Spleen (tissue), 11 donors: ENCODE measurements at regions not wholly inside any gene's neighbourhood (a gene's known extent, or its start where the extent isn't known, plus 50 kb on each side); places are given as distances from the start of the nearest gene placed in this dataset.

Experiments
- DNase-seq: peaks from one replicate; pipeline ENCODE4 v3.0.0-alpha.2; 2020
- H3K27ac ChIP-seq, 8 donors: fragments of 200-600 bp; sonication (generic) in 7 of 8; 1 replicate in 4 of 8; 2 replicates in 4 of 8; pipeline versions ENCODE4 v1.5.0 to v1.8.0; 2016 to 2021; ENCODE audit warnings: inconsistent platforms in 4 of 8, mild to moderate bottlenecking in 4 of 8, moderate library complexity in 1 of 8
- H3K27me3 ChIP-seq, 7 donors: fragments of 200-600 bp; sonication (generic) in 6 of 7; replicated peaks in 1 of 7; 1 replicate in 4 of 7; 2 replicates in 3 of 7; pipeline versions ENCODE4 v1.5.0 to v1.8.0; 2016 to 2021; ENCODE audit warnings: inconsistent platforms in 3 of 7, mild to moderate bottlenecking in 1 of 7
- H3K36me3 ChIP-seq, 6 donors: fragments of 200-600 bp; sonication (generic) in 5 of 6; 1 replicate in 4 of 6; 2 replicates in 2 of 6; pipeline versions ENCODE4 v1.5.0 to v1.8.0; 2016 to 2021; ENCODE audit warnings: inconsistent platforms in 2 of 6
- H3K4me1 ChIP-seq, 6 donors: fragments of 200-600 bp; sonication (generic) in 5 of 6; 1 replicate in 3 of 6; 2 replicates in 3 of 6; pipeline versions ENCODE4 v1.5.0 to v1.8.0; 2016 to 2021; ENCODE audit warnings: inconsistent platforms in 3 of 6
- H3K4me3 ChIP-seq, 8 donors: fragments of 200-600 bp; sonication (generic) in 7 of 8; 1 replicate in 4 of 8; 2 replicates in 4 of 8; pipeline versions ENCODE4 v1.5.0 to v1.8.0; 2016 to 2021; ENCODE audit warnings: inconsistent platforms in 4 of 8, mild to moderate bottlenecking in 4 of 8, moderate library complexity in 2 of 8
- H3K9me3 ChIP-seq, 8 donors: fragments of 200-600 bp; sonication (generic) in 7 of 8; 1 replicate in 4 of 8; 2 replicates in 4 of 8; pipeline versions ENCODE4 v1.5.0 to v1.8.0; 2016 to 2021; ENCODE audit warnings: inconsistent platforms in 4 of 8
- POLR2A ChIP-seq, 3 donors: fragments of 450-650 bp; IDR thresholded peaks; one replicate each; pipeline ENCODE4 v1.5.1; 2017; ENCODE audit warnings: antibody characterized with exemption in 3 of 3, mild to moderate bottlenecking in 1 of 3
- POLR2AphosphoS5 ChIP-seq, 3 donors: sonication (generic); formaldehyde crosslinking; IDR thresholded peaks; one replicate each; pipeline ENCODE4 v1.5.1; 2017; ENCODE audit warnings: antibody characterized with exemption in 3 of 3
- WGBS, 5 donors: extraction: QIAGEN DNeasy Blood & Tissue Kit in 3 of 5; methylation state at CpG; one replicate each; pipeline versions ENCODE4 v1.1.5 to v1.1.7; 2013 to 2018; 5-methylcytosine and 5-hydroxymethylcytosine counted together
- intact Hi-C: fragments of 100-400 bp; cut with DNase I; formaldehyde crosslinking; loops from one replicate; pipeline ENCODE4 v1.15.0; 2023; ENCODE audit warnings: low total_unique reads
- TF ChIP-seq, protein P1 (sequence below), 11 experiments: fragments of 200-600 bp in 7 of 11; fragments of 450-650 bp in 4 of 11; sonication (generic) in 4 of 11; IDR thresholded peaks in 8 of 11; conservative IDR thresholded peaks in 3 of 11; 1 replicate in 7 of 11; 2 replicates in 4 of 11; pipeline versions ENCODE4 v1.4.0 to v1.8.0; 2016 to 2021; ENCODE audit warnings: antibody characterized with exemption in 11 of 11, inconsistent platforms in 4 of 11, mild to moderate bottlenecking in 1 of 11
- donor health status: healthy with polysubstance abuse.
- donor health status: DM: no; HTN: no; CAD: no; lungs with moderate emphysema.
- donor health status: DM: no; HTN: no; CAD: no.
- donor health status: Bipolar disorder and iron deficiency.
- donor health status: healthy.
- donor health status: DM: no; HTN: no; CAD: no.
- donor health status: DM: yes; HTN: yes; CAD: no.

DNA sequence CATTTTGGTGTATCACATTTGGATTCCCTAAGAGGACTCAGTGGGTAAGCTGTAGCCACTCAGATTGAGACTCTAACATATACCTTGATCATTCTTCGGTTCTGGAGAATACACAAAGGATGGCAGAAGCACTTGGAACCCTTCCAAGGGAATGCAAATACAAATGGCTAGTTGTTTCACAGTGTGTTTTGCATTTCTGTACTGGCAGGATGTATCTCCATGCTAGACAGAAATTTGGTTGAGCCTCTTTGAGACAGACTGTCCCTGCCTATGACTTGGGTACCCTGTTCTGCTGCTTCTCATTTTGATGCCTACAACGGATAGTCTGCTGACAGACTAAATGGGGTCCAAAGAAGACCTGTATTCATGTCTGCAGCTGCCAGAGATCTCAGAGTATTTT lies 273.5 kb downstream of the TMEM38B start:
- no peaks in the 10 kb centered on the region for H3K9me3 ChIP-seq
- intact Hi-C loops = no loop called here
- no peak for DNase-seq
- H3K27ac ChIP-seq = no peak overlapping the region
- H3K4me3 ChIP-seq = no peak overlapping the region
- H3K27me3 ChIP-seq = no peaks in the 10 kb centered on the region
- no peaks in the 10 kb centered on the region for H3K4me1 ChIP-seq
- no peaks in the 10 kb centered on the region for H3K36me3 ChIP-seq
- 70 to 83% (median 75%) methylated on average over 2 of the region's 2 CpGs for WGBS, 5 donors
- TF ChIP-seq, protein P1, sequence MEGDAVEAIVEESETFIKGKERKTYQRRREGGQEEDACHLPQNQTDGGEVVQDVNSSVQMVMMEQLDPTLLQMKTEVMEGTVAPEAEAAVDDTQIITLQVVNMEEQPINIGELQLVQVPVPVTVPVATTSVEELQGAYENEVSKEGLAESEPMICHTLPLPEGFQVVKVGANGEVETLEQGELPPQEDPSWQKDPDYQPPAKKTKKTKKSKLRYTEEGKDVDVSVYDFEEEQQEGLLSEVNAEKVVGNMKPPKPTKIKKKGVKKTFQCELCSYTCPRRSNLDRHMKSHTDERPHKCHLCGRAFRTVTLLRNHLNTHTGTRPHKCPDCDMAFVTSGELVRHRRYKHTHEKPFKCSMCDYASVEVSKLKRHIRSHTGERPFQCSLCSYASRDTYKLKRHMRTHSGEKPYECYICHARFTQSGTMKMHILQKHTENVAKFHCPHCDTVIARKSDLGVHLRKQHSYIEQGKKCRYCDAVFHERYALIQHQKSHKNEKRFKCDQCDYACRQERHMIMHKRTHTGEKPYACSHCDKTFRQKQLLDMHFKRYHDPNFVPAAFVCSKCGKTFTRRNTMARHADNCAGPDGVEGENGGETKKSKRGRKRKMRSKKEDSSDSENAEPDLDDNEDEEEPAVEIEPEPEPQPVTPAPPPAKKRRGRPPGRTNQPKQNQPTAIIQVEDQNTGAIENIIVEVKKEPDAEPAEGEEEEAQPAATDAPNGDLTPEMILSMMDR (IDR thresholded peaks at IDR 0.05 in 8 of 11, conservative IDR thresholded peaks at IDR 0.05 in 3 of 11) = no peak
- no peak for TF ChIP-seq POLR2A (IDR thresholded peaks at IDR 0.05)
- TF ChIP-seq POLR2AphosphoS5 (IDR thresholded peaks at IDR 0.05) = no peak

DNA sequence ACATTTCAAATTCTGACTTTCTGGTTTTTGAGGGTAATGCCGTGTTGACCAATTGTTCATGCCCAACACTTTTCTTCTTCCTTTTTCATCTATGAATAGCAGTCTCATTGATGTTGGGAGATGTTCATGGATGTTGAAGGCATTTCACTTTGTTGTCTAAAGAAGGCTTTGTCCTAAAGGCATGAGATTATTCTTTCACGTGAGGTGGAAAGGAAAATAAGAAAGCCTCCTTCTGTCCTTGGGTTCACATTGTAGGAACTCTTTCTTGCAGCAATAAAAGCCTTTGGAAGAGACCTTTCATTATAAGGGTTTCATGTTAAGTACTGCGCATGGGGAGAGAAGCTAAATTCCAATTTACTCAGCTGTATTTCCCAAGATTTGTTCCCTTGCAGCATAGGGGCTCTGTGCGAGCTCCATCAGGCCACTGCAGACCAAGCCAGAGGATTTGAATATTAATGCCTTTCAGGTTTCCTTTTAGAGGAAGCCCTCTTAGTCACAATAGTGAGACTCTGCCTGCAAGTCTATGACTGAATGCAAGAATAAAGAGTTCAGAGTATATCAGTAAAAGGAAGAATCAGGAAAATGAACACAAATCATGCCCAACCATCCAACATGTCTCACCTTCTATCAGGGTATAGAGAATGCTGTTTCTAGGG lies 274.6 kb downstream of the TMEM38B start:
- H3K27ac ChIP-seq = no peak overlapping the region
- no peak overlapping the region for H3K4me3 ChIP-seq
- 86 to 96% (median 90%) methylated on average over 4 of the region's 4 CpGs for WGBS, 5 donors
- DNase-seq = no peak
- TF ChIP-seq, protein P1 (IDR thresholded peaks at IDR 0.05 in 8 of 11, conservative IDR thresholded peaks at IDR 0.05 in 3 of 11) = no peak
- TF ChIP-seq POLR2AphosphoS5 (IDR thresholded peaks at IDR 0.05) = no peak
- TF ChIP-seq POLR2A (IDR thresholded peaks at IDR 0.05) = no peak
- H3K27me3 ChIP-seq = no peaks in the 10 kb centered on the region
- intact Hi-C loops = no loop called here
- no peaks in the 10 kb centered on the region for H3K9me3 ChIP-seq
- H3K36me3 ChIP-seq = no peaks in the 10 kb centered on the region
- no peaks in the 10 kb centered on the region for H3K4me1 ChIP-seq

DNA sequence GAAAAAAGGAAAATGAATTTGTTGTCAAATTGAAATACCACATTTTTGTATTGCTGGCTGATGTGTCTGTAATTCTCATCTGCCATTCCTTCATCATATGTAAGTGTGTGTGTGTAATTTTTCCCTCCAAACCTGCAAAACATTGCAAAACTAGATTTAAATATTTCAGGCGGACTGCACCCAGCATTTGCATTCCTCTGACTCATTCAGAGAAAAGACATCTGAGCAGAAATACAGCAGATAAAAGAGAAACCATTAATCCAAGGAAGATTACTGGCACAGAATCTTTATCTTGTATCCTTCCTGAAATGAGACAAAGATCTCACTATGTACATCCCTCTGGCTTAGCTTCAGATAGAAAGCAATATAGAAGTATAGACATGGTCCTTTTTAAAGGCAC lies 275.3 kb downstream of the TMEM38B start:
- DNase-seq = no peak
- H3K27me3 ChIP-seq = no peaks in the 10 kb centered on the region
- TF ChIP-seq, protein P1 (IDR thresholded peaks at IDR 0.05 in 8 of 11, conservative IDR thresholded peaks at IDR 0.05 in 3 of 11) = no peak
- TF ChIP-seq POLR2A (IDR thresholded peaks at IDR 0.05) (no peak), POLR2AphosphoS5 (IDR thresholded peaks at IDR 0.05) (no peak)
- no peaks in the 10 kb centered on the region for H3K4me1 ChIP-seq
- 54 to 77% (median 67%) methylated on average over 1 of the region's 1 CpG for WGBS, 5 donors
- H3K27ac ChIP-seq = no peak overlapping the region
- intact Hi-C loops = no loop called here
- H3K9me3 ChIP-seq = no peaks in the 10 kb centered on the region
- H3K4me3 ChIP-seq = no peak overlapping the region
- H3K36me3 ChIP-seq = no peaks in the 10 kb centered on the region

DNA sequence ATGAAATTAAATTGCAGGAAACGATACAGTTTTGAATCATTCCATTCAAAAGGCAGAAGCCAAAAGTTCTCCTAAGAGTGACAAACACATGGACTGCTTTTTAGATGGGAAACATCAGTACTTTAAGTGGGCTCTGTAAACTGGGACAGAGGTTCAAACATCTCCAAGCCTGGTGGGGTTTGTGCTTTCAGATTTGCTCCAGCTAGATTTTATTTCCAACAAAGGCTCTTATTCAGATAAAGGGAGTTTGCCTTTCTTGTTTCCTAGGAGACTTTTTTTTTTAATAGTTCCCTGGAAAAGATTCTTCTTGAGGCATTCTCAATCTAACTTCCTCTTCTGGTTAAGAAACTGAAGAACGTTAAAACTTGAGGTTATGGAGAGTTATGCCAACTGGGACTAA lies 277.6 kb downstream of the TMEM38B start:
- Histone ChIP-seq H3K27me3 (no peaks in the 10 kb centered on the region), H3K4me3 (no peak overlapping the region), H3K36me3 (no peaks in the 10 kb centered on the region), H3K9me3 (no peaks in the 10 kb centered on the region), H3K4me1 (no peaks in the 10 kb centered on the region), H3K27ac (no peak overlapping the region)
- TF ChIP-seq POLR2A (IDR thresholded peaks at IDR 0.05) = no peak
- TF ChIP-seq, protein P1 (IDR thresholded peaks at IDR 0.05 in 8 of 11, conservative IDR thresholded peaks at IDR 0.05 in 3 of 11) = no peak
- TF ChIP-seq POLR2AphosphoS5 (IDR thresholded peaks at IDR 0.05) = no peak
- WGBS, 5 donors = 39 to 48% (median 43%) methylated on average over 2 of the region's 2 CpGs
- DNase-seq = no peak
- intact Hi-C loops = no loop called here
